ENCODE measurements at regions not wholly inside any gene's neighbourhood (a gene's known extent, or its start where the extent isn't known, plus 50 kb on each side); places are given as distances from the start of the nearest gene placed in this dataset.

DNA sequence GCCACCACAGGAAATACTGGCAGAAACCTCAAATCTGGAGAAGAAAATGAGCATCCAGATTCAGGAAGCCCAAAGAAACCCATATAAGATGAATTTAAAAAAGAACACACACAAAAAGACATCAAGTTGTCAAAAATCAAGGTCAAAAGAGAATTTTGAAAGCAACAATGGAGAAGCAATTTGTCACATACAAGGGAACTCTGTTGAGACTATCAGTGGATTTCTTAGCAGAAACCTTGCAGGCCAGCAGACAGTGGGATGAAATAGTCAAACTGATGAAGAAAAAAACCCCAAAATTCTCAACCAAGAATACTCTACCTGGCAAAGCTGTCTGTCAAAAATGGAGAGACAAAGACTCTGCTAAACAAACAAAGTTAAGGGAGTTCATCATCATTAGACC lies 272.6 kb downstream of the ADCYAP1 start:
- Histone ChIP-seq H3K36me3 (ENCODE audit: control insufficient read depth, insufficient read depth, low read length) (no peaks in the 10 kb centered on the region), H3K4me3 (ENCODE audit: low read length) (no peak overlapping the region), H3K27me3 (ENCODE audit: control insufficient read depth, insufficient read depth, low read length) (no peaks in the 10 kb centered on the region), H3K9me3 (ENCODE audit: control insufficient read depth, low read length) (no peaks in the 10 kb centered on the region), H3K9ac (ENCODE audit: low read length) (no peak overlapping the region), H3K4me1 (ENCODE audit: control insufficient read depth, insufficient read depth, low read length) (no peaks in the 10 kb centered on the region)

DNA sequence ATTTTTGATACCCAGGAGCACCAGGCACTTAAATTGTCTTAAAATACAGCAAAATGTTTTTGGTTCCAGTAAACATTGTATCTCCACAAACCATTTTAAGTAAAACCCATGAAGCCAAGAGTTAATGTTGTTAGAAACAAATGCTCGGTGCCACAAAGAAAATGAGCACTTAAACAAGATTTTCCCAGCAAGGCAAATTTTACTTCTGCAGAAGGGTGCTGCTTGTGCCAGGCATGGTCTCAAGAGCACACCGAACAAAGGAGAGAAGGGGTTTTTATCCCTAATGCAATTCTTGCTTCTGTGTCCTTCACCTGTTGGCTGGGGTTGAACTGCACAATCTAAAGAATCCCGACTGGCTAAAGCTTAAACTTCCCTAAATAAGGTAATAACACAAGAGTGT lies 286.7 kb downstream of the ADCYAP1 start:
- H3K4me3 ChIP-seq (ENCODE audit: low read length), result no peak overlapping the region
- no peaks in the 10 kb centered on the region for H3K27me3 ChIP-seq (ENCODE audit: control insufficient read depth, insufficient read depth, low read length)
- H3K9me3 ChIP-seq (ENCODE audit: control insufficient read depth, low read length), result no peaks in the 10 kb centered on the region
- no peaks in the 10 kb centered on the region for H3K4me1 ChIP-seq (ENCODE audit: control insufficient read depth, insufficient read depth, low read length)
- H3K36me3 ChIP-seq (ENCODE audit: control insufficient read depth, insufficient read depth, low read length), result no peaks in the 10 kb centered on the region
- H3K9ac ChIP-seq (ENCODE audit: low read length), result no peak overlapping the region

DNA sequence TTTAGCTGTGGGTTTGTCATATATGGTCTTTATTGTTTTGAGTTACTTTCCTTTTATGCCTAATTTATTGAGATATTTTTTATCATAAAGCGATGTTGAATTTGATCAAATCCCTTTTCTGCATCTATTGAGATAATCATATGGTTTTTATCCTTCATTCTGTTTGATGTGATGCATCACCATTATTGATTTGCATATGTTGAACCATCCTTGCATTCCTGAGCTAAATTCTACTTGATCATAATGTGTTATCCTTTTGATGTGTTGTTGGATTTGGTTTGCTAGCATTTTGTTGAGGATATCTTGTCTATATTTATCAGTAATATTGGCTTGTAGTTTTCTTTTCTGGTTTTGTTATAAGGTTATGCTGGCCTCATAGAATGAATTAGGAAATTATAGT lies 308.5 kb downstream of the ADCYAP1 start:
- peaks cover 6% of the 10 kb centered on the region for H3K9me3 ChIP-seq (ENCODE audit: control insufficient read depth, low read length)
- H3K36me3 ChIP-seq (ENCODE audit: control insufficient read depth, insufficient read depth, low read length), result no peaks in the 10 kb centered on the region
- H3K4me1 ChIP-seq (ENCODE audit: control insufficient read depth, insufficient read depth, low read length), result no peaks in the 10 kb centered on the region
- H3K9ac ChIP-seq (ENCODE audit: low read length), result no peak overlapping the region
- H3K4me3 ChIP-seq (ENCODE audit: low read length), result no peak overlapping the region
- H3K27me3 ChIP-seq (ENCODE audit: control insufficient read depth, insufficient read depth, low read length), result no peaks in the 10 kb centered on the region

DNA sequence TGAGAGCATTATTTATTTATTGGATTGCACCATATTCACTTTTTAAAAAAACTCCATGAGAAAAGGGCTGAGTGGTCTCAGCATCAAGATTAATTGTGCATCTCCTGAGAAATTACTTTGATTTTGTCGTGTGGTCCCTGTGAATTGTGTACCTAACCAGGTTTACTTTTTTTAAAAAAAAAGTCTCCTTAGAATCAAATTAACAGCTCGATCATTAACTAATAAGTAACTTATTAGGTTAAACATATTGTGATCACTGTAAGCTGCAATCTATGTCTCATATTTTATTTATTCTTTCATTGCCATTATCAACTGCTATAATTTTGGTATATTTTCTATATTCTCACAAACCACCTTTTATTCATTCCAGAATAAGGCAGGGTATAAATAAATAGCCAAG lies 318.2 kb downstream of the ADCYAP1 start:
- no peaks in the 10 kb centered on the region for H3K9me3 ChIP-seq (ENCODE audit: control insufficient read depth, low read length)
- no peaks in the 10 kb centered on the region for H3K27me3 ChIP-seq (ENCODE audit: control insufficient read depth, insufficient read depth, low read length)
- no peak overlapping the region for H3K9ac ChIP-seq (ENCODE audit: low read length)
- H3K4me3 ChIP-seq (ENCODE audit: low read length), result no peak overlapping the region
- H3K4me1 ChIP-seq (ENCODE audit: control insufficient read depth, insufficient read depth, low read length), result no peaks in the 10 kb centered on the region
- H3K36me3 ChIP-seq (ENCODE audit: control insufficient read depth, insufficient read depth, low read length), result no peaks in the 10 kb centered on the region

DNA sequence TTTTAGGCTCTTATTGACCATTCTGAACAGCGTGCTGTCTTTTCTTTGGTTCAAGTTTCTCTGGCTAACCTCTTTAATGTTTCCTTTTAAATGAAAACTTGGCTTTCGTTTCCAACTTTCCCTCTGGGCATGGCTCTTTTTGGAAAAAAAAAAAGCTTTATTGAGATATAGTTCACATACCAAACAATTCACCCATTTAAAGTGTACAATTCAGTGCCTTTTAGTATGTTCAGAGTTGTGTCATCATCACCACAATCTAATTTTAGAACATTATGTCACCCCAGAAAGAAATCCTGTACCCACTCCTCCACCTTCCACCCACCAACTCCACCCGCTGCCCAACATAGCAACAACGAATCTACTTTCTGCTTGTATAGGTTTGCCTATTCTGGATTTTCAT lies 322.4 kb downstream of the ADCYAP1 start:
- Histone ChIP-seq H3K36me3 (ENCODE audit: control insufficient read depth, insufficient read depth, low read length) (no peaks in the 10 kb centered on the region), H3K4me3 (ENCODE audit: low read length) (no peak overlapping the region)

DNA sequence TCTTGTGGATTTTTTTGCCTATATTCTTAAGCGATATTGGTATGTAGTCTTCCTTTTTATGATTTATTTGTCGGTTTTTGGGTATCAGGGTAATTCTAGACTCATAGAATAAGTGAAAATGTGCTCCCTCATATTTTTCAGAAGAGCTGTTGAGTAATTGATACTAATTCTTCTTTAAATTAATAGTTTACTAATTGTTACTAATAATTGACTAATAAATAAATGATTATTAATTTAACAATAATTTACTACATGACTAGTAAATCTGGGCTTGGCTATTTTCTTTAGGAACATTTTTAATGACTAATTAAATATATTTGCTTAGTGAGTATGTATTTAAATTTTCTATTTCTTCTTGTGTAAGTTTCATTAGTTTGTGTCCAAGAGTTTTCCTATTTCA lies 325.0 kb downstream of the ADCYAP1 start:
- no peaks in the 10 kb centered on the region for H3K27me3 ChIP-seq (ENCODE audit: control insufficient read depth, insufficient read depth, low read length)
- H3K9me3 ChIP-seq (ENCODE audit: control insufficient read depth, low read length), result no peaks in the 10 kb centered on the region
- H3K4me1 ChIP-seq (ENCODE audit: control insufficient read depth, insufficient read depth, low read length), result no peaks in the 10 kb centered on the region
- H3K9ac ChIP-seq (ENCODE audit: low read length), result no peak overlapping the region
- H3K4me3 ChIP-seq (ENCODE audit: low read length), result no peak overlapping the region
- H3K36me3 ChIP-seq (ENCODE audit: control insufficient read depth, insufficient read depth, low read length), result no peaks in the 10 kb centered on the region

More for the DNA sequence above, 322.4 kb downstream of the ADCYAP1 start:
- Histone ChIP-seq H3K4me1 (ENCODE audit: control insufficient read depth, insufficient read depth, low read length) (no peaks in the 10 kb centered on the region), H3K9ac (ENCODE audit: low read length) (no peak overlapping the region), H3K9me3 (ENCODE audit: control insufficient read depth, low read length) (no peaks in the 10 kb centered on the region), H3K27me3 (ENCODE audit: control insufficient read depth, insufficient read depth, low read length) (no peaks in the 10 kb centered on the region)

DNA sequence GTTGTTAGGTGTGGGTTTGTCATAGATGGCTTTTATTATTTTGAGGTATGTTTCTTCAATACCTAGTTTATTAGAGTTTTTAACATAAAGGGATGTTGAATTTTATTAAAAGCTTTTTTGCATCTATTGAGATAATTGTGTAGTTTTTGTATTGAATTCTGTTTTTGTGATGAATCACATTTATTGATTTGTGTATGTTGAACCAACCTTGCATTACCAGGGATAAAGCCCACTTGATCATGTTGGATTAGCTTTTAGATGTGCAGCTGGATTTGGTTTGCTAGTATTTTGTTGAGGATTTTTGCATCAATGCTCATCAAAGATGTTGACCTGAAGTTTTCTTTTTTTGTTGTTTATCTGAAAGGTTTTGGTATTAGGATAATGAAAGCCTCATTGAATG lies 328.2 kb downstream of the ADCYAP1 start:
- Histone ChIP-seq H3K36me3 (ENCODE audit: control insufficient read depth, insufficient read depth, low read length) (no peaks in the 10 kb centered on the region), H3K9ac (ENCODE audit: low read length) (no peak overlapping the region), H3K4me3 (ENCODE audit: low read length) (no peak overlapping the region), H3K9me3 (ENCODE audit: control insufficient read depth, low read length) (no peaks in the 10 kb centered on the region), H3K27me3 (ENCODE audit: control insufficient read depth, insufficient read depth, low read length) (no peaks in the 10 kb centered on the region), H3K4me1 (ENCODE audit: control insufficient read depth, insufficient read depth, low read length) (no peaks in the 10 kb centered on the region)

DNA sequence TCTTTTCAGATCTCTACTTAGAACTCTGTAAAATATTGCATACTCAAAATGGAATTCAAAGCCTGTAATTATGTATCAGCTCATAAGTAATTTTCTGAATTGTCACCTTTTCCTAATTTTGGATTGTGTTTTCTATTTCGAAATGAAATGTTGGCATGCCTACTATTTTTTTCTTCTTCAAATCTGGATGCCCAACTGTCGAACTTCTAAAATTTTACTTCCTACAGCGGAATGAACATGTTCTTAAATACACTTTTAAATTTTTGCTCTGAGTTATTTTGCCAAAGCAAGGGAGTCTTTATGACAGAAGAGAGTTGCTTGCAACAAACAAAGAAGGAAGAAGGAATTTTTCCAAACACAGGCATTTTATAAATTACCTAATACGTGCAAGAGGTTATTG lies 336.0 kb downstream of the ADCYAP1 start:
- H3K4me1 ChIP-seq (ENCODE audit: control insufficient read depth, insufficient read depth, low read length), result no peaks in the 10 kb centered on the region
- no peak overlapping the region for H3K9ac ChIP-seq (ENCODE audit: low read length)
- H3K9me3 ChIP-seq (ENCODE audit: control insufficient read depth, low read length), result no peaks in the 10 kb centered on the region
- no peaks in the 10 kb centered on the region for H3K36me3 ChIP-seq (ENCODE audit: control insufficient read depth, insufficient read depth, low read length)
- H3K4me3 ChIP-seq (ENCODE audit: low read length), result no peak overlapping the region
- no peaks in the 10 kb centered on the region for H3K27me3 ChIP-seq (ENCODE audit: control insufficient read depth, insufficient read depth, low read length)

DNA sequence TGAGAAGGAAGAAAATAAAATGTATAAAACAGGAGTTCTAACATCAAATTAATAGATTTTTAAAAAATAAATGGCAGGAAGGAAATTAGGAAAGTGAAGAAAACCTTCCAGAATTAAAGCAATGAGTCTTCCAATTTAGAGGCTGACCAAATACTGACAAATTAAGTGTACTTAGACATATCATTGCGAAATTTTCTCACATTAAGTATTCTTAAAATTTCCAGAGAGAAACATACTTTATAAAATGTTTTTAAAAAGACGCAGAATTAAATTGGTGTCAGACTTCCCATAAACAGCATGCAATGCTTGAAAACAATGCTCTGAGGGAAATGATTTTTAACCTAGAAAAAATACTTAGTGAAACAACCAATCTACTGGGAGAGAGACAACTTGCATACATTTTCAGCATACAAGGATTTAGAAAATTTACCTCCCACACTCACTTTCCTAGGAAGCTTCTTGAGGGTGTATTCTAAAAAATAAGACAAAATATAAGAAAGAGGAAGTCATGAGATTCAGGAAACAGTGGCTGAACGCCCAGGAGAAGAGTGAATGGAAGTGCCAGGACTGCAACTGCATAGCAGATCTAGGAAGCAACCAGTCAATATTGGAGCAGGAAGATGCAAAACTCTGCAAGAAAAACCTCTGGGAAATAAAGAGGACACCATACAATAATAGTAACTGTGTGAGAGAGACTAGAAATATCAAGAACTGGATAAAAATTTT lies 339.9 kb downstream of the ADCYAP1 start:
- Histone ChIP-seq H3K4me1 (ENCODE audit: control insufficient read depth, insufficient read depth, low read length) (no peaks in the 10 kb centered on the region), H3K4me3 (ENCODE audit: low read length) (no peak overlapping the region), H3K27me3 (ENCODE audit: control insufficient read depth, insufficient read depth, low read length) (no peaks in the 10 kb centered on the region), H3K36me3 (ENCODE audit: control insufficient read depth, insufficient read depth, low read length) (no peaks in the 10 kb centered on the region), H3K9me3 (ENCODE audit: control insufficient read depth, low read length) (no peaks in the 10 kb centered on the region), H3K9ac (ENCODE audit: low read length) (no peak overlapping the region)

DNA sequence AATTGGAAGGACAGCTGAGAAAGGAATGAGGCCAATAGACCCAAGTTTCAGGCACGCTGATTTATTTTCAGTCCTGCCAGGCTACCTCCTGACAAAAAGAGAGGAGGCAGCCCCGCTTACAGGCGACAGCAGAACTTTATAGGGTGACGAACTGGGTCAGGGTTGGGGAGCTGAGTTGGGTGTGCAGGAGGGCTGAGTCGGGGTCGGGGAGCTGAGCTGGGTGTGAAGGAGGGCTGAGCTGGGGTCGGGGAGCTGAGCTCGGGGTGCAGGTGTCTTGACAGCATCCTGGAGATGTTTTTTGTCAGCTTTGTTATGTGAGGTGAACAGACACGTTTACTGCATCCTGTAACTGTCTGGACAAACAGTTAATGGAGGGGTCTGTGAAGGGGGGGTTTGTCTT lies 342.2 kb downstream of the ADCYAP1 start:
- Histone ChIP-seq H3K9ac (ENCODE audit: low read length) (no peak overlapping the region), H3K4me1 (ENCODE audit: control insufficient read depth, insufficient read depth, low read length) (no peaks in the 10 kb centered on the region), H3K36me3 (ENCODE audit: control insufficient read depth, insufficient read depth, low read length) (no peaks in the 10 kb centered on the region), H3K4me3 (ENCODE audit: low read length) (no peak overlapping the region), H3K27me3 (ENCODE audit: control insufficient read depth, insufficient read depth, low read length) (no peaks in the 10 kb centered on the region), H3K9me3 (ENCODE audit: control insufficient read depth, low read length) (no peaks in the 10 kb centered on the region)

DNA sequence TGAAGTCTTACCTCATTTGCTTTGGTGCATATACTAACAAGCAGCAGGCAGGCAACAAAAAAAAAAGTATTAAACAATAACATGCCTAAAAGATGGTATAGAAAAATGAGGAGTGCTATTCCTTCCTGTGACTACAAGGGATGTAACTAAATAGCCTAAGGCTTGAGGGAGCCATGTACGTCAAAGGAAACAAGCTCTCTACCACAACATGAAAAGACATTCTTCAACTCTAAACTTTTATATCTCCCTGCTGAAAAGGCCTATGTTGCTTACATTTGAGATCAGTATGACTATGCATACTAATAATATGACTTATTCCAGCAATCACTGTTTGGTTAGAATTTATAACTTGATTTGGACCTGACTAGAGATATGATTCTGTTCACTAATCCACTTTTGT lies 347.9 kb downstream of the ADCYAP1 start:
- H3K9me3 ChIP-seq (ENCODE audit: control insufficient read depth, low read length), result no peaks in the 10 kb centered on the region
- no peaks in the 10 kb centered on the region for H3K4me1 ChIP-seq (ENCODE audit: control insufficient read depth, insufficient read depth, low read length)
- H3K9ac ChIP-seq (ENCODE audit: low read length), result no peak overlapping the region
- H3K27me3 ChIP-seq (ENCODE audit: control insufficient read depth, insufficient read depth, low read length), result no peaks in the 10 kb centered on the region
- no peaks in the 10 kb centered on the region for H3K36me3 ChIP-seq (ENCODE audit: control insufficient read depth, insufficient read depth, low read length)
- no peak overlapping the region for H3K4me3 ChIP-seq (ENCODE audit: low read length)

DNA sequence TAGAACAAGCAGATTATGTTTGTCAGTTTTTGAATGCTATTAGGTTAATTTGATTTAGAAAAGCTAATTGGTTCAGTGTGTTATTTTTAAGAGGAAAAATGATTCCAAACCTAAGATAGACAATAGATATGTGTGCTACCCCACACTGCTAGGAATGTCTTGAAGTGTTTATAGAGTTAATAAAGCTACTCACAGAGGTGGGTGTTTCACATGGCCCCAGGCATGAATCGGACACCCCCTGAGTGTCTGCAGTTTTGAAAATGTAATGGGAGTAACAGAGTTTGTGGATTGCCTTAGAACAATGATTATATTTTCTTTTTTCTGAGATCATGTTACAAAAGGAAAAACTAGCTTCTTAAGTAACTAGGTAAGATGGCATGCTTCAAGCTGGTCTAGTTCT lies 348.3 kb downstream of the ADCYAP1 start:
- Histone ChIP-seq H3K27me3 (ENCODE audit: control insufficient read depth, insufficient read depth, low read length) (no peaks in the 10 kb centered on the region), H3K9me3 (ENCODE audit: control insufficient read depth, low read length) (no peaks in the 10 kb centered on the region)

DNA sequence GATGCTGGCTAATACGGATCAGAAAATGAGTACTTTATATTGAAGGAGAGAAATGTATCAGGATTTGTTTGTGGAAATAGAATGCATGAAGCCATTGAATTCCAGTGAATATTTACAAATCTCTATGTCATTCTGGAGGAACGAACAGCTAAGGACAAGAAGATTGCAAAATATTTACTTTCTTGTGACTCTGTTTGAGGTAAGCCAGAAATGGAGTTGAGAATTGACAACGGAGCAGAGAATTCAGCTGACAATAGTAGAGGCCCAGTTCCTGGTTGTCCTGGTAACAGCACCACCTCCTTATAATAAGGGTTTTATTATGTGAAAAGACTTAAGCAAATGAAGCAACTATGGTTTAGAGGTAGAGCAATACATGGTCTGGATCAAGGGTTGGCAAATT lies 349.2 kb downstream of the ADCYAP1 start:
- Histone ChIP-seq H3K36me3 (ENCODE audit: control insufficient read depth, insufficient read depth, low read length) (no peaks in the 10 kb centered on the region), H3K9ac (ENCODE audit: low read length) (no peak overlapping the region), H3K4me3 (ENCODE audit: low read length) (no peak overlapping the region), H3K27me3 (ENCODE audit: control insufficient read depth, insufficient read depth, low read length) (no peaks in the 10 kb centered on the region), H3K9me3 (ENCODE audit: control insufficient read depth, low read length) (no peaks in the 10 kb centered on the region), H3K4me1 (ENCODE audit: control insufficient read depth, insufficient read depth, low read length) (no peaks in the 10 kb centered on the region)

More for the DNA sequence above, 348.3 kb downstream of the ADCYAP1 start:
- H3K9ac ChIP-seq (ENCODE audit: low read length), result no peak overlapping the region
- no peak overlapping the region for H3K4me3 ChIP-seq (ENCODE audit: low read length)
- no peaks in the 10 kb centered on the region for H3K4me1 ChIP-seq (ENCODE audit: control insufficient read depth, insufficient read depth, low read length)
- no peaks in the 10 kb centered on the region for H3K36me3 ChIP-seq (ENCODE audit: control insufficient read depth, insufficient read depth, low read length)
